Activated T-helper 1 cell treated with anti-CD3 and anti-CD28 coated beads, Interleukin-12 subunit alpha, Interleukin-12 subunit beta, Interleukin-2, Interleukin-4 antibody, amounts not matched to agents 30 ng/mL and 10 ng/mL and 1 ng/mL, durations not matched to agents 14 hours and 24 hours and 36 hours (primary cell): ENCODE measurements at regions not wholly inside any gene's neighbourhood (a gene's known extent, or its start where the extent isn't known, plus 50 kb on each side); places are given as distances from the start of the nearest gene placed in this dataset.
"Not testable (repeated sequence)": the region's sequence is repeated elsewhere in the genome, so short reads cannot be mapped to it uniquely, and the experiment has no call there.

Experiments used
- DNase-seq: peaks from one replicate; pipeline ENCODE4 v3.0.0; 2021; ENCODE audit warnings: low spot score
- H3K27ac Mint-ChIP-seq: one replicate; pipeline ENCODE4 v1.8.0; 2021; ENCODE audit warnings: mild to moderate bottlenecking, mixed read lengths
- H3K27me3 Mint-ChIP-seq: one replicate; pipeline ENCODE4 v1.8.0; 2022; ENCODE audit warnings: mild to moderate bottlenecking, moderate library complexity, mixed read lengths; ENCODE audit not compliant: insufficient read depth
- H3K36me3 Mint-ChIP-seq: one replicate; pipeline ENCODE4 v1.8.0; 2021; ENCODE audit warnings: low read depth, mixed read lengths
- H3K4me1 Mint-ChIP-seq: one replicate; pipeline ENCODE4 v1.8.0; 2021; ENCODE audit warnings: low read depth, mixed read lengths
- H3K4me3 Mint-ChIP-seq: one replicate; pipeline ENCODE4 v1.8.0; 2021; ENCODE audit warnings: mild to moderate bottlenecking, moderate library complexity, mixed read lengths
- H3K9me3 Mint-ChIP-seq: one replicate; pipeline ENCODE4 v1.8.0; 2021; ENCODE audit warnings: mixed read lengths
- intact Hi-C: fragments of 100-400 bp; cut with micrococcal nuclease; formaldehyde crosslinking; loops from one replicate; pipeline ENCODE4 v1.15.1; 2024

DNA sequence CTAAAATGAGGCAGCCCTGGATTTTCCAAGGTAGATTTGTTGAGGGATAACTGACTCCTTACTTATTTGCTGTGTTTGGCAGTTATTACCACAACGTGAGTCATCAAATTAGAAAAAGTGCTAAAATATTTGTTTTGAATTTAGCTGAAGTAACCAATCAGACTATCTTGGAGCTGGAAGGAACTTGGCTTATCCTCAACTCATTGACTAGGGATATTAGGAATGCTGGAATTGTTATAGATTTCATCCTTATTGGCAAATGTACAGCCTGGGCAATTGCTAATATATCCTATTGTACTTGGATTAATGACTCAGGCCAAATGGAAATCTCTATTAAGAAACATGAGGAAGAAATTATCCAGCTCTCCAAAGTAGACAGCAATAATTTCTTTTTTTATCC, 1189.0 kb upstream of the LRRN3 start:
- intact Hi-C loops = no loop called here
- no peak overlapping the region for H3K27ac Mint-ChIP-seq
- H3K36me3 Mint-ChIP-seq = no peaks in the 10 kb centered on the region
- H3K9me3 Mint-ChIP-seq = no peaks in the 10 kb centered on the region
- no peaks in the 10 kb centered on the region for H3K4me1 Mint-ChIP-seq
- H3K4me3 Mint-ChIP-seq = no peak overlapping the region
- DNase-seq = no peak
- H3K27me3 Mint-ChIP-seq = no peaks in the 10 kb centered on the region

DNA sequence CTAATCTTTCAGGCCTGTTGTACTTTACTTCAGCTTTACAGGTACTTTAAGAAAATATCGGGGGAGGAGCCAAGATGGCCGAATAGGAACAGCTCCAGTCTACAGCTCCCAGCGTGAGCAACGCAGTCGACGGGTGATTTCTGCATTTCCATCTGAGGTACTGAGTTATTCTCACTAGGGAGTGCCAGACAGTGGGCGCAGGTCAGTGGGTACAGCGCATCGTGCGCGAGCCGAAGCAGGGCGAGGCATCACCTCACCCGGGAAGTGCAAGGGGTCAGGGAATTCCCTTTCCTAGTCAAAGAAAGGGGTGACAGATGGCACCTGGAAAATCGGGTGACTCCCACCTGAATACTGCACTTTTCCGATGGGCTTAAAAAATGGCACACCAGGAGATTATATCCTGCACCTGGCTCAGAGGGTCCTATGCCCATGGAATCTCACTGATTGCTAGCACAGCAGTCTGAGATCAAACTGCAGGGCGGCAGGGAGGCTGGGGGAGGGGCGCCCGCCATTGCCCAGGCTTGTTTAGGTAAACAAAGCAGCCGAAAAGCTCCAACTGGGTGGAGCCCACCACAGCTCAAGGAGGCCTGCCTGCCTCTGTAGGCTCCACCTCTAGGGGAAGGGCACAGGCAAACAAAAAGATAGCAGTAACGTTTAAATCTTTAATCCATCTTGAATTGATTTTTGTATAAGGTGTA, 1185.4 kb upstream of the LRRN3 start:
- H3K9me3 Mint-ChIP-seq, H3K4me1 Mint-ChIP-seq, intact Hi-C loops, H3K4me3 Mint-ChIP-seq, H3K36me3 Mint-ChIP-seq, DNase-seq, H3K27me3 Mint-ChIP-seq, H3K27ac Mint-ChIP-seq: not testable (repeated sequence)

DNA sequence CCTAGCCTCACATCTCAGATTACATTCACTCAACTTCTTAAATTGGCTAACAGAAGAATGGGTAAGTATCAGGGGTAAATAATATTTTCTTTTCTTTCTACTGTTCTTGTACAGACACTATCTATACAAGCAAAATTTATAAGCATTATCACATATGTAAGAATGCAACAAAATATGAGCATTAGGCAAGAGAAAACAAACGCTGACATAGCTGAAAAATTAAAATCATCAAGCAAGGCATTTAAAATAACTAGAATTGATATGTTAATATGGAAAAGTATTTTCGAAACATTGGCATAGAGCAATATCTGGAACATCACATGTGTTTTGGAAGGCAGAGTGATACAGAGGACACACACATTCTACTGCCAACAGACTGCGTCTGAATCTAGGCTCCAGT, 1175.3 kb upstream of the LRRN3 start:
- DNase-seq = no peak
- no peak overlapping the region for H3K27ac Mint-ChIP-seq
- H3K36me3 Mint-ChIP-seq = no peaks in the 10 kb centered on the region
- H3K9me3 Mint-ChIP-seq = no peaks in the 10 kb centered on the region
- no peaks in the 10 kb centered on the region for H3K27me3 Mint-ChIP-seq
- H3K4me3 Mint-ChIP-seq = no peak overlapping the region
- H3K4me1 Mint-ChIP-seq = no peaks in the 10 kb centered on the region
- intact Hi-C loops = no loop called here

DNA sequence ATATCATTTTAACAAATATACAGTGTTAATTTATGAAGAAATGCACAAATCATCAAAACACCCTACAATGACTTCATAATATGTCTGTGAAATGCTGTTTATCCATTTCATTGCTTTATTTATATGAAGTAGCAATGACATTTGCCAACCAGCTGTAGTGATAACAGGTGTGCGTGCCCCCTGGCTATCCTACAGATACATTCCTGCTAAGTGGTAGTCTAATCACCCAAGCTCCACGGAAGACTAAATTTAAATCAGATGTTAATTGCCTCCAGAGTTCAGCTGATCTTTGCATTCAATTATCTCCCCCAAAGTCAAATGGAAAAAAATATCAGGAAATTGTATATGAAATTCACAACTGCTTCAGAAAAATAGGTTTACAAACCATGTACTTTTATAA, 1164.2 kb upstream of the LRRN3 start:
- no peaks in the 10 kb centered on the region for H3K36me3 Mint-ChIP-seq
- no peak for DNase-seq
- H3K27me3 Mint-ChIP-seq = no peaks in the 10 kb centered on the region
- H3K4me1 Mint-ChIP-seq = no peaks in the 10 kb centered on the region
- peaks cover 6% of the 10 kb centered on the region for H3K9me3 Mint-ChIP-seq
- H3K4me3 Mint-ChIP-seq = no peak overlapping the region
- intact Hi-C loops = no loop called here
- H3K27ac Mint-ChIP-seq = no peak overlapping the region

DNA sequence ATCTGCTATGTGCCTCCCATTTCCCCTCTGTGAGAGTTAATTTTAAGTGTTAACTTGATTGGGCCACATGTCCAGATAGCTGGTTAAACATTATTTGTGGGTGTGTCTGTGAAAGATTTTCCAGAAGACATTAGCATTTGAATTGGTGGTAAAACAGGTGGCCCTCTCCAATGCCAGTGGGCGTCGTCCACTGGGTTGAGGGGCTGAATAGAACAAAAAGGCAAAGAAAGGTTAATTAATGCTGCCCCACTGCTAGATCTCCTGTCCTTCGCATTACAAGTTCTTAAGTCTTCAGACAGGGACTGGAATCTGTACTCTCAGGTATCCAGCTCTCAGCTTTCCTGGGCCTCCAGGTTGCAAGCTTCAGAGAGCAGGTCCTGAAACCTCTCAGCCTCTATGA, 1160.9 kb upstream of the LRRN3 start:
- no peaks in the 10 kb centered on the region for H3K36me3 Mint-ChIP-seq
- DNase-seq = no peak
- no peak overlapping the region for H3K27ac Mint-ChIP-seq
- no peaks in the 10 kb centered on the region for H3K4me1 Mint-ChIP-seq
- H3K9me3 Mint-ChIP-seq = peaks cover 5% of the 10 kb centered on the region
- H3K27me3 Mint-ChIP-seq = no peaks in the 10 kb centered on the region
- intact Hi-C loops = no loop called here
- H3K4me3 Mint-ChIP-seq = no peak overlapping the region

DNA sequence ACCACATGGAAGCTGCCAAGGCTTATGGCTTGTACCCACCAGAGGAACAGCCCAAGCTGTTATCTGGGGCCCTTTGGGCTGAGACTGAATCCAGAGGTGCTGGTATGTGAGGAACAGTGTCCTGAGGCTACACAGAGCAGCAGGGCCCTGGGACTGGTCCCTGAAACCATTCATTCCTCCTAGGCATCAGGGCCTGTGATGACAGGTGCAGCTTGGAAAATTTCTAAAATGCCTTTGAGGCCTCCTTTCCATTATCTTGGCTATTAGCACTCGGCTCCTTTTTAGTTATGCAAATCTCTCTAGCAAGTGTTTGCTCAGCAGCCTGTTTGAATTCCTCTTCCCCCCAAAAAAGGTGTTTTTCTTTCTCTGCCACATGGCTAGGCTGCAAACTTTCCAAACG, 1151.7 kb upstream of the LRRN3 start:
- no peaks in the 10 kb centered on the region for H3K4me1 Mint-ChIP-seq
- H3K36me3 Mint-ChIP-seq = no peaks in the 10 kb centered on the region
- H3K27me3 Mint-ChIP-seq = no peaks in the 10 kb centered on the region
- no peaks in the 10 kb centered on the region for H3K9me3 Mint-ChIP-seq
- H3K27ac Mint-ChIP-seq = no peak overlapping the region
- intact Hi-C loops = no loop called here
- H3K4me3 Mint-ChIP-seq = no peak overlapping the region
- DNase-seq = no peak

DNA sequence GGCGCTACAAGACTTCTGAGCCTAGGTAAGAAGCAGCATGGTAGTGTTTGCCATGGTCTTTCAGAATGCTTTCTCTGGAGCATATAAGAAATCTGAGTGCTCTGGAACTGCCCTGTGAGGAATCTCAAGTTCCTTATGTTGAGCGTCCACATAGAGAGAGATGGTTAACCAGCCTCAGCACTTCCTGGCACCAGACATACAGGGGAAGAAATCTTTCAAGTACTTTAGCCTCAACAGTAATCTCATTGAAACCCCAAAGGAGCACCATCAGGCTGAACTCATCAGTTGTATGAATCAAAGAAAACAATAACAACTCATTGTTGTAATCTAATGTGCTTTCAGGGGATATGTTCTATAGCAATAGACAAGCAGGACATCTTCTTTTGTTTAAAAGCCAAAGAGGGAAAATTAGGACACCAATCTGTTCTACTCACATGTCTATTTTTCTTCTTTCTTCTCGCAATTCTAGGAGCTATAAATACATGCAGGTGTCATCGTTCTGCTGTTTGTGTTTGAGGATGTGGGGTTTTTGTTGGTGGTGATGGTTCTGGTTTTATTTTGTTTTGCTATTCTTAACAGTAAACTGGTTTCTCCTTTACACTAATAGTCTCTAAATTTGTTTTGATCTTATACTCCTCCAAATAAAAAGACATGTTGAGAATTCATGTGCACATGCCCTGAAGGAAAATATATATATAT, 1145.0 kb upstream of the LRRN3 start:
- Mint-ChIP-seq H3K27ac (no peak overlapping the region), H3K36me3 (no peaks in the 10 kb centered on the region), H3K4me1 (no peaks in the 10 kb centered on the region), H3K4me3 (no peak overlapping the region), H3K27me3 (no peaks in the 10 kb centered on the region), H3K9me3 (no peaks in the 10 kb centered on the region)
- no peak for DNase-seq
- intact Hi-C loops = no loop called here

DNA sequence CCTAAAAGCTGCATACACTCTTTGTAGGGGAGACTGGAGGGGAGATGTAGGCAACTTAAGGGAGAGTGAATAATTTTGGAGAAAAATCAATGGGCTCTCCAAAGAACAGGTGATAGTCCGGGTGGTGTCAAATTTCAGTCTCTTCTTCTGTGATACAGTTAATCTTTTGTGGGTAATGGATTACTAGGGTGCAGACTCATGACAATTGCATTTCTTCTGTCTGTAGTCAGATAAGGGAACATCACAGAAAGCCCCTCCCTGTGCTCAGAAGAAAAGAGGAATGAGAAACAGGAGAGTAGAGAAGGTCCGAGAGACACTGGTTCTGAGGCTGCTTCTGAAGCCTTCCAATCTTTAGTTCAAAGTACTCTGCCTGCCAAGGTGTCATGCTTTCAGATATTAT, 1140.7 kb upstream of the LRRN3 start:
- no peak overlapping the region for H3K27ac Mint-ChIP-seq
- H3K9me3 Mint-ChIP-seq = peaks cover 5% of the 10 kb centered on the region
- intact Hi-C loops = no loop called here
- no peaks in the 10 kb centered on the region for H3K27me3 Mint-ChIP-seq
- H3K36me3 Mint-ChIP-seq = no peaks in the 10 kb centered on the region
- no peak for DNase-seq
- H3K4me3 Mint-ChIP-seq = no peak overlapping the region
- no peaks in the 10 kb centered on the region for H3K4me1 Mint-ChIP-seq

DNA sequence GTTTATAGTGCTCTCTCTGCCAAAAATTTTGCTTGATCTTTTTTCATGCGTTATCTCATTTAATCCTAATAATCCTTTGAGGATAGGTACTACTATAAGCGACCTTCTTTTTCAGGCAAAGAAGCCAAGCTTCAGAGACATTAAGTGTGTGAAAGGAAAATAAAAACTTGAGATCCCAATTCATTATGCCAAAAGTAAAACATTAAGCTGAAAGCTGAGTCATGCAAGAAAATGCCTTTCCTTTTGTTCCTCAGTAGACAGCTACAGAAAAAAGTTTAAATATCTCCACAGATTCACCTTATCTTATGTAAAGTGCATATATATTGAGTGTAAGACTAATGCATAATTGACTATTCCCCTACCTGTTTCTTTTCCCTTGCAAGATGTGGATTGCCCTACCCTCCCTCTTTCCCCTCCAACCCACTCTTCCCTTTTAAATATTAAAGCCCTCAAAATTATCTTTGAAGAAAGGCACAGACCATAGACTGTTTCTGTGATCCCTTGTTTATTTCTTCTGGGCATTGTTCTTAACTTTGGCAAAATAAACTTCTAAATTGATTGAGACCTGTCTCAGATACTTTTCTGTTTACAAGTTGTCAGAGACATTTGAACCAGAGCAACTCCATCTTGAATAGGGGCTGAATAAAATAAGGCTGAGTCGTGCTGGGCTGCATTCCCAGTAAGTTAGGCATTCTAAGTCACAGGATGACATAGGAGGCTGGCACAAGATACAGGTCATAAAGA, 1139.9 kb upstream of the LRRN3 start:
- intact Hi-C loops = no loop called here
- no peaks in the 10 kb centered on the region for H3K36me3 Mint-ChIP-seq
- no peak overlapping the region for H3K4me3 Mint-ChIP-seq
- no peaks in the 10 kb centered on the region for H3K4me1 Mint-ChIP-seq
- DNase-seq = no peak
- H3K27ac Mint-ChIP-seq = no peak overlapping the region
- peaks cover 5% of the 10 kb centered on the region for H3K9me3 Mint-ChIP-seq
- no peaks in the 10 kb centered on the region for H3K27me3 Mint-ChIP-seq

DNA sequence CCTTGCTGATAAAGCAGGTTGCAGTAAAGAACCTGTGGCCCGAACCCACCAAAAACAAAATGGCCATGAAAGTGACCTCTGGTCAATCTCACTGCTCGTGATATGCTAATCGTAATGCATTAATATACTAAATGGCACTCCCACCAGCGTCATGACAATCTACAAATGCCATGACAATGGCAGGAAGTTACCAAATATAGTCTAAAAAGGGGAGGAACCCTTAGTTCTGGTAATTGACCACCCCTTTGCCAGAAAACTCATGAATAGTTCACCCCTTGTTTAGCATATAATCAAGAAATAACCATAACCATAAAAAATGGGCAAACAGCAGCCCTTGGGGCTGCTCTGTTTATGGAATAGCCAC, 1139.4 kb upstream of the LRRN3 start:
- no peaks in the 10 kb centered on the region for H3K4me1 Mint-ChIP-seq
- H3K27me3 Mint-ChIP-seq = no peaks in the 10 kb centered on the region
- no peaks in the 10 kb centered on the region for H3K36me3 Mint-ChIP-seq
- no peak for DNase-seq
- H3K4me3 Mint-ChIP-seq = no peak overlapping the region
- H3K27ac Mint-ChIP-seq = no peak overlapping the region
- intact Hi-C loops = no loop called here
- peaks cover 5% of the 10 kb centered on the region for H3K9me3 Mint-ChIP-seq

DNA sequence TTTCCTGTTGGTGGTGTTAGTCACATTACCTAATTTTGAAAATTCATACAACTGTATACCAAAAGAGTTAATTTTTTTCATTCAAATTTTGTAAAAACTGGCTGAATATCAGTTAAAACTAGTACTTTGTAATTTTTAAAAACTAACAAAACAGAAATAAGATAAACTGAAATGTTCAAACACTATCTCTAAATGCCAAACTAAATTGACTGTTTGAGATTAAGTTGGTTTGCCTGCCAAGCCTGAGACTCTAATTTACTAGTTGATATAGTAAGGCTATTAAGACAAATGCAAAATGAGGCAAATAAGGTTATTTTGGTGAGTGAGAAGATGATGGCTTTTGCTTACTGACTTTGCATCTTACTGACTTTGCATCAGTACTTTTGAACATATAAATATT, 1134.9 kb upstream of the LRRN3 start:
- intact Hi-C loops = no loop called here
- Mint-ChIP-seq H3K27ac (no peak overlapping the region), H3K9me3 (peaks cover 5% of the 10 kb centered on the region), H3K4me1 (no peaks in the 10 kb centered on the region), H3K27me3 (no peaks in the 10 kb centered on the region), H3K4me3 (no peak overlapping the region), H3K36me3 (no peaks in the 10 kb centered on the region)
- DNase-seq = no peak

DNA sequence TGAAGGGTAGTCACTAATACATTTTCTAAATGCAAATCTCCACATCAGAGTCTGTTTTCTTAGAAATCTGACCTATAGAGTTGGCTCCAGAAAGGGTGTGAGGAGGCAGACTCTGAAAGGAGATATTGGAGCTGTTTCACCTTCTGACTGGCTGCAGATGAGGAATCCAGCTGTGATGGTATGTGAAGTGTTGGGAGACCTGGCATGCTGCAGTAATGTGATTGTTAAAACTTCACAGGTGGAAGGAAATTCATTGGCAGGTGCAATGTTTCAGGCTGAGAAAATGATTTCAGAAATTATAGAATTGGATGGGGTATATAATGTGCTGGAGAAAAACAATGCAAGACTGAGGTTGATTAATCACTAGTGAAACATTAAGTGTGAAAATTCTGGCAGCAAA, 1134.0 kb upstream of the LRRN3 start:
- H3K4me1 Mint-ChIP-seq = no peaks in the 10 kb centered on the region
- intact Hi-C loops = no loop called here
- no peak for DNase-seq
- H3K4me3 Mint-ChIP-seq = no peak overlapping the region
- no peak overlapping the region for H3K27ac Mint-ChIP-seq
- H3K9me3 Mint-ChIP-seq = peaks cover 5% of the 10 kb centered on the region
- no peaks in the 10 kb centered on the region for H3K36me3 Mint-ChIP-seq
- no peaks in the 10 kb centered on the region for H3K27me3 Mint-ChIP-seq

DNA sequence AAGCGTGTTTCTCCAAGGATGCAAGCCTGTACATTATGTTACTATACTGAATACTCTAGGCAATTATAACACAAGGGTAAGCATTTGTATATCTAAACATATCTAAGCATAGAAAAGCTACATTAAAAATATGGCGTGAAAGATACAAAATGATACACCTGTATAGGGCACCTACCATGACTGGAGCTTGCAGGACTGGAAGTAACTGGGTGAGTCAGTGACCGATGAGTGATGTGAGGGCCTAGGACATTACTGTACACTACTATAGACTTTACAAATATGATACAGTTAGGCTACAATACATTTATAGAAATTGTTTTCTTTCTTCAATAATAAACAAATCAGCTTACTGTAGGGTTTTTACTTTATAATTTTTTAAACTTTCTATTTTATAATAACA, 1127.2 kb upstream of the LRRN3 start:
- DNase-seq = no peak
- no peaks in the 10 kb centered on the region for H3K9me3 Mint-ChIP-seq
- no peaks in the 10 kb centered on the region for H3K36me3 Mint-ChIP-seq
- no peaks in the 10 kb centered on the region for H3K27me3 Mint-ChIP-seq
- H3K4me3 Mint-ChIP-seq = no peak overlapping the region
- H3K4me1 Mint-ChIP-seq = no peaks in the 10 kb centered on the region
- no peak overlapping the region for H3K27ac Mint-ChIP-seq
- intact Hi-C loops = no loop called here
